ENCODE measurements at regions not wholly inside any gene's neighbourhood (a gene's known extent, or its start where the extent isn't known, plus 50 kb on each side); places are given as distances from the start of the nearest gene placed in this dataset.

DNA sequence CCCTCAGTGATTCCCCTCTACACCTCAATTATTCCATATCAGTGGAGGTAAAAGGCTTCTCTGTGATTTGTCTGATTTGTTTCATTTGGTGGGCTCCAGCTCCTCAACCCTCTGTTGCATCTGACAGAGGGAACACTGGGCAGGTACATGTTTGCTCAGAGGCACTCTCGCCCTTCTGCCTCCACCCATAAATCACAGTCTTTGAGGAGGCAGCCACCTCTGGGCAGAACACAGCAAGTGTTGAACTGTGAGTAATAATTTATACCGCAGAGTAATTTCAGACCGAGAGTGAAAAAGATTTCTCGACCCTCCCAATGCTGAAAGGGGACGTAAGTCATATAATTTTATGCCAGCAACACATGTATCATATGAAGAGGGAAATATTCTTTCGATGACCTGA lies 330.1 kb upstream of the PBX1 start:
- POLR2A ChIA-PET, result no interaction called here
- Histone ChIP-seq H3K4me1 (ENCODE audit: control insufficient read depth, insufficient read depth, low read length) (no peaks in the 10 kb centered on the region), H3K27ac (ENCODE audit: extremely low read depth, low read depth, low read length) (no peak overlapping the region), H3K36me3 (ENCODE audit: control insufficient read depth in 2 of 2, insufficient read depth in 1 of 2, low read length in 2 of 2) (no peaks in the 10 kb centered on the region), H3K9me3 (ENCODE audit: control insufficient read depth, insufficient read depth, low read depth, low read length) (no peaks in the 10 kb centered on the region), H3K4me3 (ENCODE audit: low read depth, low read length) (no peak overlapping the region)
- CTCF ChIA-PET, result interaction anchor here (0.9 kb wide), 1 partner anchor 62 kb away, joined by 3 read pairs; no protein-coding TSS in a partner anchor
- TF ChIP-seq GLIS1 (tag by site-specific recombination; IDR thresholded peaks at IDR 0.05), result peak; percentile 23; the same call in 1 of the 2 replicates
- TF ChIP-seq ZNF138 (tag by site-specific recombination; IDR thresholded peaks at IDR 0.05; ENCODE audit: borderline replicate concordance), result no peak
- no peak for TF ChIP-seq ZNF544 (tag by site-specific recombination; IDR thresholded peaks at IDR 0.05)
- TF ChIP-seq ZNF157 (tag by site-specific recombination; IDR thresholded peaks at IDR 0.05), result no peak

DNA sequence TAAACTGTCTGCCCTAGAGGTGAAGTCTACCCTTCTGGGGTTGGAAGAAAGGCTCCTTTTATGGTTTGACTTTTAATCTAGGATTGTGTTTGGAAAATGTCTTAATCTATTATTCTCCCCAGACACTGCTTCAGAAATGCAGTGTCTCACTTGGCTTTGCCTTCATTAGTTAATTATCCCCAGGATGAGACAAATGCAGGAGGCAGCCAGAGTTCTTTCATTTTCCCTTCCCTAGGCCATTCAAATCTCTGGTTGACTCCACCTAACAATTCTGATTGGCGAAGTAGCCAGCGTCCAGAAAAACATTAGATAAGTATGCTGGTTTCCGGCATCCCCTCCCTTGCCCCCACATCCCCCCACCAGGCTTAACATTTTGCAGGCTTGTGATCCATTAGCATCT lies 325.8 kb upstream of the PBX1 start:
- Histone ChIP-seq H3K9me3 (ENCODE audit: control insufficient read depth, insufficient read depth, low read depth, low read length) (no peaks in the 10 kb centered on the region), H3K4me3 (ENCODE audit: low read depth, low read length) (no peak overlapping the region), H3K27ac (ENCODE audit: extremely low read depth, low read depth, low read length) (no peak overlapping the region), H3K36me3 (ENCODE audit: control insufficient read depth in 2 of 2, insufficient read depth in 1 of 2, low read length in 2 of 2) (no peaks in the 10 kb centered on the region), H3K4me1 (ENCODE audit: control insufficient read depth, insufficient read depth, low read length) (no peaks in the 10 kb centered on the region)
- no peak for TF ChIP-seq ZNF776 (tag by site-specific recombination; IDR thresholded peaks at IDR 0.05; ENCODE audit: borderline replicate concordance)
- TF ChIP-seq ZNF530 (tag by site-specific recombination; IDR thresholded peaks at IDR 0.05; ENCODE audit: low read depth), result no peak
- TF ChIP-seq ZNF133 (tag by site-specific recombination; IDR thresholded peaks at IDR 0.05), result no peak
- no peak for TF ChIP-seq ZNF404 (tag by site-specific recombination; IDR thresholded peaks at IDR 0.05)
- no peak for TF ChIP-seq ZNF211 (tag by site-specific recombination; IDR thresholded peaks at IDR 0.05; ENCODE audit: low read depth)
- TF ChIP-seq MYNN (tag by site-specific recombination; IDR thresholded peaks at IDR 0.05; ENCODE audit: borderline replicate concordance), result no peak
- no peak for TF ChIP-seq ZBTB49 (tag by site-specific recombination; IDR thresholded peaks at IDR 0.05; ENCODE audit: low read depth)
- no peak for TF ChIP-seq ZNF223 (tag by site-specific recombination; IDR thresholded peaks at IDR 0.05)
- TF ChIP-seq ZNF585B (tag by site-specific recombination; IDR thresholded peaks at IDR 0.05), result no peak
- TF ChIP-seq SP3 (tag by site-specific recombination; IDR thresholded peaks at IDR 0.05), result no peak
- TF ChIP-seq ZNF366 (tag by site-specific recombination; conservative IDR thresholded peaks at IDR 0.05), result no peak
- no peak for TF ChIP-seq KLF7 (tag by site-specific recombination; IDR thresholded peaks at IDR 0.05; ENCODE audit: borderline replicate concordance)
- ChIA-PET CTCF (no interaction called here), POLR2A (no interaction called here)

GRCh38 chr1:164240081-164240480 lies 318.9 kb upstream of the PBX1 start:
- CTCF ChIA-PET, result interaction anchor here (0.6 to 0.9 kb wide), 2 partner anchors 40 to 378 kb away, joined by 3 read pairs; no protein-coding TSS in a partner anchor
- H3K4me1 ChIP-seq (ENCODE audit: control insufficient read depth, insufficient read depth, low read length), result no peaks in the 10 kb centered on the region
- H3K36me3 ChIP-seq (ENCODE audit: control insufficient read depth in 2 of 2, insufficient read depth in 1 of 2, low read length in 2 of 2), result no peaks in the 10 kb centered on the region
- POLR2A ChIA-PET, result no interaction called here
- TF ChIP-seq ZNF654 (tag by site-specific recombination; IDR thresholded peaks at IDR 0.05; ENCODE audit: low read depth), result peak; percentile 32; the same call in 1 of the 2 replicates
- no peak for TF ChIP-seq ZNF707 (tag by site-specific recombination; IDR thresholded peaks at IDR 0.05)
- H3K9me3 ChIP-seq (ENCODE audit: control insufficient read depth, insufficient read depth, low read depth, low read length), result no peaks in the 10 kb centered on the region
- no peak overlapping the region for H3K4me3 ChIP-seq (ENCODE audit: low read depth, low read length)
- no peak overlapping the region for H3K27ac ChIP-seq (ENCODE audit: extremely low read depth, low read depth, low read length)

GRCh38 chr1:164250365-164250764 lies 308.6 kb upstream of the PBX1 start:
- POLR2A ChIA-PET, result interaction anchor here (0.6 kb wide), 1 partner anchor 49 kb away, joined by 6 read pairs; no protein-coding TSS in a partner anchor
- CTCF ChIA-PET, result no interaction called here
- H3K4me1 ChIP-seq (ENCODE audit: control insufficient read depth, insufficient read depth, low read length), result no peaks in the 10 kb centered on the region
- no peaks in the 10 kb centered on the region for H3K36me3 ChIP-seq (ENCODE audit: control insufficient read depth in 2 of 2, insufficient read depth in 1 of 2, low read length in 2 of 2)
- no peak overlapping the region for H3K4me3 ChIP-seq (ENCODE audit: low read depth, low read length)
- no peak overlapping the region for H3K27ac ChIP-seq (ENCODE audit: extremely low read depth, low read depth, low read length)
- no peaks in the 10 kb centered on the region; the same call in 1 of the 2 replicates for H3K9me3 ChIP-seq (ENCODE audit: control insufficient read depth, insufficient read depth, low read depth, low read length)
- TF ChIP-seq ZNF311 (tag by site-specific recombination; IDR thresholded peaks at IDR 0.05; ENCODE audit: borderline replicate concordance) (no peak), ZBTB7A (tag by site-specific recombination; IDR thresholded peaks at IDR 0.05; ENCODE audit: low read depth) (no peak), SP2 (tag by site-specific recombination; IDR thresholded peaks at IDR 0.05) (no peak), MEIS1 (CRISPR knock-in tag; IDR thresholded peaks at IDR 0.05; ENCODE audit: borderline replicate concordance) (no peak), OVOL3 (tag by site-specific recombination; IDR thresholded peaks at IDR 0.05) (no peak), ZNF26 (tag by site-specific recombination; IDR thresholded peaks at IDR 0.05) (no peak), GFI1B (tag by site-specific recombination; IDR thresholded peaks at IDR 0.05) (no peak)
- TF ChIP-seq, protein P1, sequence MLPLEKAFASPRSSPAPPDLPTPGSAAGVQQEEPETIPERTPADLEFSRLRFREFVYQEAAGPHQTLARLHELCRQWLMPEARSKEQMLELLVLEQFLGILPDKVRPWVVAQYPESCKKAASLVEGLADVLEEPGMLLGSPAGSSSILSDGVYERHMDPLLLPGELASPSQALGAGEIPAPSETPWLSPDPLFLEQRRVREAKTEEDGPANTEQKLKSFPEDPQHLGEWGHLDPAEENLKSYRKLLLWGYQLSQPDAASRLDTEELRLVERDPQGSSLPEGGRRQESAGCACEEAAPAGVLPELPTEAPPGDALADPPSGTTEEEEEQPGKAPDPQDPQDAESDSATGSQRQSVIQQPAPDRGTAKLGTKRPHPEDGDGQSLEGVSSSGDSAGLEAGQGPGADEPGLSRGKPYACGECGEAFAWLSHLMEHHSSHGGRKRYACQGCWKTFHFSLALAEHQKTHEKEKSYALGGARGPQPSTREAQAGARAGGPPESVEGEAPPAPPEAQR (tag by site-specific recombination; IDR thresholded peaks at IDR 0.05), result no peak

Measured in HEK293 (cell line).